ENCODE measurements at regions not wholly inside any gene's neighbourhood (a gene's known extent, or its start where the extent isn't known, plus 50 kb on each side); places are given as distances from the start of the nearest gene placed in this dataset.

- no peak overlapping the region for H3K27ac Mint-ChIP-seq
- peaks cover 0 to 6% (median 0%) of the 10 kb centered on the region in 7 donors for H3K9me3 Mint-ChIP-seq
- H3K36me3 Mint-ChIP-seq = peaks cover 0 to 8% of the 10 kb centered on the region in 2 donors
- peaks cover 14 to 57% (median 51%) of the 10 kb centered on the region in 3 donors for H3K27me3 Mint-ChIP-seq
- ATAC-seq (ENCODE audit: low read depth in 2 of 2) = no peak
- H3K4me3 Mint-ChIP-seq = no peak overlapping the region
- DNase-seq = no peak
- no peaks in the 10 kb centered on the region for H3K4me1 Mint-ChIP-seq
These were observed 73.4 kb upstream of the PMEPA1 start for GRCh38 chr20:57783196-57783595.

DNA sequence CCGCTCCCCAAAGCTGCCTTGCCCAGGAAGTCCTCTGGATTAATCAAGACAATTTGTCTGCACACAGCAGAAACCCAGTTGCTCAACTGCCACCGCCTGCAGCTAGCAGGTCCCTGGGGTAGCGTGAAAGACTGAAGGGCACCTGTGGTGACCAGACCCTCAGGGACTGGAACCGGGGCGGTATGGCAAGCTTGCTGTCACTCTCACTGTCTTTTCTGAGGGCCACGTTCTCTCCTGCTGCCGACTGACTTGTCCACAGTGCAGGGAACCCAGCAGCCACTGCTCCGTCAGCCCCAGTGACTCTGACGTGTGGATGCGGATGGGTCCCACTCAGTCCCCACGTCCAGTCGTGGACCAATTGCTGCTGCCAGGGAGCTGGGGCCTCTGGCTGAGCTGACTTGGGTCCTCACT lies 72.8 kb upstream of the PMEPA1 start:
- ATAC-seq (ENCODE audit: low read depth in 2 of 2) (no peak), DNase-seq (no peak)
- Mint-ChIP-seq H3K4me1 (no peaks in the 10 kb centered on the region), H3K27ac (no peak overlapping the region), H3K27me3 (peaks cover 14 to 57% (median 51%) of the 10 kb centered on the region in 3 donors), H3K4me3 (no peak overlapping the region), H3K9me3 (peaks cover 0 to 6% (median 0%) of the 10 kb centered on the region in 7 donors), H3K36me3 (peaks cover 0 to 8% of the 10 kb centered on the region in 2 donors)

DNA sequence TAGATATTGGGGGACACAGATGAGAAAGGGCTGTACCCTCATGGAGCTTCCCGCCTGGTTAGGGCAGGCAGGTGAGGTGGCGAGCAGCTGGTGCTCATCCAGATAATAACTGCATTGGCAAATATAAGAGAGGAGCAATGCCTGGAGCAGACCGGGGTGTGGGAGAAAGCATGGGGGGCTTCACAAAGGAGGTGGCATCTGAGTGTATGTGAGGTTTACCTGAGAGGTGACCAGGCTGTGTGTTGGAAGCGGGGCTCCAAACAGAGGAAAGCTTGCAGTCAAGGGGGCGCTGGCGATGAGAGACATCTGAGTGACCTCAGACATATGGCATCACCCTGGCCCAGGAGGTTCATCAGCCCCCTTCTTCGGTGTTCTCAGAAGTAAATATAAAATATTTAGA lies 72.1 kb upstream of the PMEPA1 start:
- Mint-ChIP-seq H3K36me3 (peaks cover 0 to 8% of the 10 kb centered on the region in 2 donors), H3K27me3 (peaks cover 14 to 56% (median 51%) of the 10 kb centered on the region in 3 donors), H3K9me3 (peaks cover 0 to 6% (median 0%) of the 10 kb centered on the region in 7 donors), H3K4me3 (no peak overlapping the region), H3K4me1 (no peaks in the 10 kb centered on the region), H3K27ac (peak overlapping the region in 2 of 6 donors; percentile 2 to 65)
- ATAC-seq (ENCODE audit: low read depth in 2 of 2) (no peak), DNase-seq (no peak)

DNA sequence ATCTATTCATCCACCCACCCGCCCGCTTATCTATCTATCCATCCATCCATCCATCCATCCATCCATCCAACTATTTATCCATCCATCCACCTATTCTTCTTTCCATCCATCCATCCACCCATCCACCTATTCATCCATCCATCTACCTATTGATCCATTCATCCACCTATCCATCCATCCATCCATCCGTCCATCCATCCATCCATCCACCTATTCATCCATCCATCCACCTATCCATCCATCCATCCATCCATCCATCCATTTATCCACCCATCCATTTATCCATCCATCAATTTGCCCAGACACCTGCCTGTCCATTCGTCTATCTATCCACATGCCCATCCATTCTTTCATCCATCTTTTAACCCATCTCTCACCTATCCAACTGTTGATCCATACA lies 71.1 kb upstream of the PMEPA1 start:
- DNase-seq (no peak), ATAC-seq (ENCODE audit: low read depth in 2 of 2) (no peak)
- H3K9me3 Mint-ChIP-seq = peaks cover 0 to 6% (median 0%) of the 10 kb centered on the region in 7 donors
- no peaks in the 10 kb centered on the region for H3K4me1 Mint-ChIP-seq
- H3K27ac Mint-ChIP-seq = no peak overlapping the region
- peaks cover 0 to 8% of the 10 kb centered on the region in 2 donors for H3K36me3 Mint-ChIP-seq
- no peak overlapping the region for H3K4me3 Mint-ChIP-seq
- peaks cover 14 to 51% (median 50%) of the 10 kb centered on the region in 3 donors for H3K27me3 Mint-ChIP-seq

DNA sequence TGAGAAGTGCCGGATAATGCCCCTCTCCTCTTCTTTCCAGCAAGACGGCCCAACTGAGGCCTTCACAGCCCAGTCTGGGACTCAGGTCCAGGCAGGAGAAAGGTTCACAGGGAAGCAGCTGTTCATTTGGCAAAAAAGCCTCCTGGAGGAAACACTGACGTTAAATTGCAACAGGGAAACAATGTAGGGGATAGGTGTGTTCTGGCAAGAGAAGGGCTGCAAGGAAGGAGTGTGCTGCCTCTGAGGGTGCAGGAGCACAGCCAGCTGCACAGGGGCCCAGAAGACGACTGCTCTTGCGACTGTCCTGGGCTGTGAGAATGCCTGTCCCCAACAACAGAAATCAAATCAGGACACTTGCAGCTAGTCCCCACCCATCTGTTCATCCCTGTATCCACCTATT lies 70.6 kb upstream of the PMEPA1 start:
- Mint-ChIP-seq H3K4me3 (no peak overlapping the region), H3K9me3 (peaks cover 0 to 6% (median 0%) of the 10 kb centered on the region in 7 donors), H3K36me3 (peaks cover 0 to 8% of the 10 kb centered on the region in 2 donors), H3K4me1 (no peaks in the 10 kb centered on the region), H3K27me3 (peaks cover 17 to 55% (median 53%) of the 10 kb centered on the region in 3 donors), H3K27ac (peak overlapping the region in 1 of 6 donors; percentile 56)
- ATAC-seq (ENCODE audit: low read depth in 2 of 2) (no peak), DNase-seq (no peak)

DNA sequence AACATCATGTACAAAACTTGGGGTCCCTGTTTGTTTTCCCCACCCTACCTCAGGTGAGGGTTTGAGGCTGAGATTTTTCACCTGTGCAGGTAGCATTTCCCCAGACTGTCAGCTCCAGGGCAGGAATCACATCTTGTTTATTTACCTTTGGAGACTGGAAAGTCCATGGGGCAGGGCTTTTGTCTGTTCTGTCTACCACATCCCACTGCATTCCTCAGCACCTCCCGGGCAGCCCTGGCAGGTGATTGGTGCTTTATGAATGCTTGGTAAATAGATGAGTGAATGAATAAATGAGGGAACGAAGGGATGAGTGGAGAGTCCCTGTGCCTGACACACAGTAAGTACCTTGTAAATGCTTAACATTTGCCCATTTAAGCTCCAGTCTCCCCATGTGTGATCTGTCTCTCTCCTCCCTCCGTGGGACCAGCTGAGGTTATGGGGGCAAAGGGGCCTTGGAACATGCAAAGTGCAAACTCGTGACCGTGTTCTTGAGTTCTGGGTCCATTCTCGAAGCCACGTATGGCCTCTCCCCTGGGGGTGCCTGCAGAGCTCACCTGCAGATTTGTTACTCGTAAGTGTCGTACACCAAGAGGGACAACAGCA lies 69.7 kb upstream of the PMEPA1 start:
- Mint-ChIP-seq H3K36me3 (peaks cover 0 to 8% of the 10 kb centered on the region in 2 donors), H3K27me3 (peaks cover 18 to 61% (median 58%) of the 10 kb centered on the region in 3 donors), H3K4me3 (no peak overlapping the region), H3K9me3 (peaks cover 0 to 6% (median 0%) of the 10 kb centered on the region in 7 donors), H3K27ac (peak overlapping the region in 1 of 6 donors; percentile 24), H3K4me1 (no peaks in the 10 kb centered on the region)
- no peak for DNase-seq
- no peak for ATAC-seq (ENCODE audit: low read depth in 2 of 2)

- ATAC-seq (ENCODE audit: low read depth in 2 of 2) = no peak
- Mint-ChIP-seq H3K9me3 (peaks cover 0 to 6% (median 0%) of the 10 kb centered on the region in 7 donors), H3K27ac (no peak overlapping the region), H3K36me3 (peaks cover 0 to 8% of the 10 kb centered on the region in 2 donors), H3K27me3 (peaks cover 19 to 56% (median 54%) of the 10 kb centered on the region in 3 donors), H3K4me3 (no peak overlapping the region), H3K4me1 (no peaks in the 10 kb centered on the region)
- DNase-seq = no peak
These were observed 68.1 kb upstream of the PMEPA1 start for GRCh38 chr20:57777911-57778310.

- no peak for ATAC-seq (ENCODE audit: low read depth in 2 of 2)
- Mint-ChIP-seq H3K9me3 (no peaks in the 10 kb centered on the region), H3K36me3 (no peaks in the 10 kb centered on the region), H3K4me1 (no peaks in the 10 kb centered on the region), H3K27me3 (peaks cover 15 to 42% (median 26%) of the 10 kb centered on the region in 3 donors), H3K27ac (no peak overlapping the region), H3K4me3 (no peak overlapping the region)
- no peak for DNase-seq
These were observed 65.1 kb upstream of the PMEPA1 start for GRCh38 chr20:57774951-57775350.

- H3K4me1 Mint-ChIP-seq = no peaks in the 10 kb centered on the region
- peaks cover 12 to 37% (median 23%) of the 10 kb centered on the region in 3 donors for H3K27me3 Mint-ChIP-seq
- ATAC-seq (ENCODE audit: low read depth in 2 of 2) (no peak), DNase-seq (no peak)
- H3K36me3 Mint-ChIP-seq = no peaks in the 10 kb centered on the region
- no peak overlapping the region for H3K27ac Mint-ChIP-seq
- no peaks in the 10 kb centered on the region for H3K9me3 Mint-ChIP-seq
- H3K4me3 Mint-ChIP-seq = no peak overlapping the region
These were observed 64.5 kb upstream of the PMEPA1 start for GRCh38 chr20:57774111-57774880.

DNA sequence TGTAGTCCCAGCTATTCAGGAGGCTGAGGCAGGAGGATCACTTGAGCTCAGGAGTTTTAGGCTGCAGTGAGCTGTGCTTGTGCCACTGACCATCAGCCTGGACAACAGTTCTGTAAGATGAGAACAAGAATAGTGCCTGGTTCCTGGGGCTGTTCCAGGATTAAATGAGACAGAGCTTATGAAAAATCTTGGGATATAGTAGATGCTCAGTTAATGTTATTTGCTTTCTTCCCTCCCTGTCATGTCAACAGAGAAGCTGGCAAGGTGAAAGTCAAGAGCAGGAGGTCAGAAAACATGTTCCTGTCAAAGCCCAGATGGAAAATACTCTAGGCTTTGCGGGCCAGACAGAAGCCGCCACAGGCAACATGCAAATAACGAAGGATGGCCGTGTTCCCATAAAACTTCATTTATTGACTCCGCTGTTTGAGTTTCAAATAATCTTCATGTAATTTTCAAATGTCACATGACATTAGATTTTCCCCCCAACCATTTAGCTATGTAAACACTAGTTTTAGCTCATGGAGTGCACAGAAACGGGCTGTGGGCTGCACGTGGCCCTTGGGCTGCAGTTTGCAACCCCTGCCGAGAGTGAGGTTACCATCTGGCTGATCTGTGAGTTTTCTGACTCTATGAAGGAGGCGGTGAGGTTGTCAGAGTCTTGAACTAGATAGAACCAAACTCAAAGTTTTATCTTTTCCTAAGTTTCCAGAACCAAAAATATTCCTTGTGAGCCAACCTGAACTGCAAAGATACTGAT lies 63.4 kb upstream of the PMEPA1 start:
- Mint-ChIP-seq H3K4me1 (no peaks in the 10 kb centered on the region), H3K4me3 (no peak overlapping the region), H3K36me3 (no peaks in the 10 kb centered on the region), H3K27ac (no peak overlapping the region), H3K27me3 (peaks cover 12 to 29% (median 17%) of the 10 kb centered on the region in 3 donors), H3K9me3 (no peaks in the 10 kb centered on the region)
- no peak for DNase-seq
- ATAC-seq (ENCODE audit: low read depth in 2 of 2) = no peak

DNA sequence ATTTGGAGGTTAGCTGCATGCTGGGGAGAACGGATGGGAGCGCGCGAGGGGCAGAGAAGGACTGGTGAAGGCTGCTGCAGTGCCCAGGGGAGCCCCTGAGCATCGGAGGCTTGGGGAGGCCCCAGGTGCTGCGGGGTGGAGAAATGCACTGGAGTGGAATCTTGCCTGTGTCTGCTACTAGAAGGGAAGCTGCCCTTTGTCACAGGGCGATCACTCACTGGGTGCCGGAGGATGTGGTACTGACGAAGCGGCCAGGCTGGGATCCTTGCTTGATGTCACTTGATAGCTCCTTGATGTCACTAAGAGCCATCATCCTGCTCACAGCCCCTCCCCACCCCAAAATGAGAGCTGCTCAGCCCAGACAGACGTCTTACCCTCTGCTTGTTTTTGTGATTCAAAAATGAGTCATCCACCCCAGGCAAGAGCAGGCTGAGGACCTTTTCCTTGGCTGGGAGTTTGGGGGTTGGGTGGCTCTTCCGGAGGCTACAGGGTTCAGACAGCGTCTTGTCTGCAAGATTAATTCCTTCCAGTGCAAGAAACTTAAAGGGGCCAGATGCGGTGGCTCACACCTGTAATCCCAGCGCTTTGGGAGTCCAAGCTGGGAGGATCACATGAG lies 62.6 kb upstream of the PMEPA1 start:
- Mint-ChIP-seq H3K27me3 (peaks cover 12 to 29% (median 17%) of the 10 kb centered on the region in 3 donors), H3K4me3 (no peak overlapping the region), H3K4me1 (no peaks in the 10 kb centered on the region), H3K36me3 (no peaks in the 10 kb centered on the region), H3K27ac (no peak overlapping the region), H3K9me3 (no peaks in the 10 kb centered on the region)
- ATAC-seq (ENCODE audit: low read depth in 2 of 2) (no peak), DNase-seq (no peak)

- H3K36me3 Mint-ChIP-seq = no peaks in the 10 kb centered on the region
- ATAC-seq (ENCODE audit: low read depth in 2 of 2) (no peak), DNase-seq (no peak)
- H3K4me3 Mint-ChIP-seq = peak overlapping the region in 1 of 8 donors; percentile 38
- no peaks in the 10 kb centered on the region for H3K9me3 Mint-ChIP-seq
- H3K27ac Mint-ChIP-seq = peak overlapping the region in 2 of 6 donors; percentile 17 to 70
- H3K27me3 Mint-ChIP-seq = peaks cover 12 to 29% (median 17%) of the 10 kb centered on the region in 3 donors
- no peaks in the 10 kb centered on the region for H3K4me1 Mint-ChIP-seq
These were observed 61.3 kb upstream of the PMEPA1 start for GRCh38 chr20:57770852-57771720.
